ENCODE measurements at regions not wholly inside any gene's neighbourhood (a gene's known extent, or its start where the extent isn't known, plus 50 kb on each side); places are given as distances from the start of the nearest gene placed in this dataset.

DNA sequence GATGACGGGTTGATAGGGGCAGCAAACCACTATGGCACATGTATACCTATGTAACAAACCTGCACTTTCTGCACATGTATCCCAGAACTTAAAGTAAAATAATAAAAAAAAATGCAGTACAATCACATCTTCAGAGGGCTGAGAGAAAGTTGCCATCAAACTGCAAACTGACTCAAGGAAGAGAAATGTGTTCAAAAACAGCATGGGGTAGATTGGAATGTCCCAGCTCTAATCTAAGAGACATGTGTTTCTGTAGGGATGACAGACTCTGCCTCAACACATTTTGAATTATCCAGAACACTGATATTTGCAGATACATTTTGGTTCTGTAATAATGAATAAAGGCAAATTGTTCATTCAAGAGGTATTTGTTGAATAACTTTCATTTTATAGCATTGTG lies 171.2 kb upstream of the RUNX1 start:
- TF ChIP-seq, protein P1, sequence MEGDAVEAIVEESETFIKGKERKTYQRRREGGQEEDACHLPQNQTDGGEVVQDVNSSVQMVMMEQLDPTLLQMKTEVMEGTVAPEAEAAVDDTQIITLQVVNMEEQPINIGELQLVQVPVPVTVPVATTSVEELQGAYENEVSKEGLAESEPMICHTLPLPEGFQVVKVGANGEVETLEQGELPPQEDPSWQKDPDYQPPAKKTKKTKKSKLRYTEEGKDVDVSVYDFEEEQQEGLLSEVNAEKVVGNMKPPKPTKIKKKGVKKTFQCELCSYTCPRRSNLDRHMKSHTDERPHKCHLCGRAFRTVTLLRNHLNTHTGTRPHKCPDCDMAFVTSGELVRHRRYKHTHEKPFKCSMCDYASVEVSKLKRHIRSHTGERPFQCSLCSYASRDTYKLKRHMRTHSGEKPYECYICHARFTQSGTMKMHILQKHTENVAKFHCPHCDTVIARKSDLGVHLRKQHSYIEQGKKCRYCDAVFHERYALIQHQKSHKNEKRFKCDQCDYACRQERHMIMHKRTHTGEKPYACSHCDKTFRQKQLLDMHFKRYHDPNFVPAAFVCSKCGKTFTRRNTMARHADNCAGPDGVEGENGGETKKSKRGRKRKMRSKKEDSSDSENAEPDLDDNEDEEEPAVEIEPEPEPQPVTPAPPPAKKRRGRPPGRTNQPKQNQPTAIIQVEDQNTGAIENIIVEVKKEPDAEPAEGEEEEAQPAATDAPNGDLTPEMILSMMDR (IDR thresholded peaks at IDR 0.05), result no peak
- no peak for TF ChIP-seq POLR2A (IDR thresholded peaks at IDR 0.05)

Data from heart left ventricle (tissue), 13 donors.